ENCODE measurements at regions not wholly inside any gene's neighbourhood (a gene's known extent, or its start where the extent isn't known, plus 50 kb on each side); places are given as distances from the start of the nearest gene placed in this dataset.

DNA sequence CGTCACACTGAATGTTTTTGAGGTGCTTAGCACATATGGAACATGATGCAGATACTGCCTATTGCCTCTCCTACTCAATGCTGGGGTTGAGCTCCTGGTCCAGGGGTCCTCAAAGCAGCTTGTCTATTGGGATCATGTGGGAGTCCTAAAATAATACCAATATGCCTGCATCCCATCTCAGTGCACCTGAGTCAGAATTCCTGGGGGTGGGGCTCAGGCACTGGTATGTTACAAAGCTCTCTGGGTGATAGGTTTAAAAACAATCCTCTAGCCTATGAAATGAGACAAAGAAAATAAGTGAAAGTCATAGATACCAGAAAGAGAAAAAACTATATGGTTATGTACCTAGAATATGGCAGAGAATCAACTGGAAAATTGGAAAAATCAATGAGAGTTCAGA lies 156.6 kb upstream of the NLRP1 start:
- Histone ChIP-seq H3K36me3 (ENCODE audit: control insufficient read depth, insufficient read depth, low read length) (no peaks in the 10 kb centered on the region), H3K27ac (ENCODE audit: low read length) (no peak overlapping the region), H3K27me3 (ENCODE audit: control insufficient read depth, insufficient read depth, low read length) (peaks cover 3% of the 10 kb centered on the region), H3K4me1 (ENCODE audit: control insufficient read depth, insufficient read depth, low read length) (no peaks in the 10 kb centered on the region), H3K9me3 (ENCODE audit: control insufficient read depth, insufficient read depth, low read length) (no peaks in the 10 kb centered on the region), H3K4me3 (ENCODE audit: low read length) (no peak overlapping the region)
- Mint-ChIP-seq H3K9me3 (no peaks in the 10 kb centered on the region), H3K36me3 (no peaks in the 10 kb centered on the region), H3K27ac (no peak overlapping the region), H3K27me3 (ENCODE audit: low read depth in 2 of 2) (peaks cover 8 to 42% of the 10 kb centered on the region in 2 donors), H3K4me3 (no peak overlapping the region), H3K4me1 (no peaks in the 10 kb centered on the region)
- intact Hi-C loops (cut with micrococcal nuclease): no loop called here
- ATAC-seq (no peak), DNase-seq (no peak)
- WGBS (ENCODE audit: insufficient coverage): 27% methylated on average over 1 of the region's 1 CpG
- TF ChIP-seq, protein P1, sequence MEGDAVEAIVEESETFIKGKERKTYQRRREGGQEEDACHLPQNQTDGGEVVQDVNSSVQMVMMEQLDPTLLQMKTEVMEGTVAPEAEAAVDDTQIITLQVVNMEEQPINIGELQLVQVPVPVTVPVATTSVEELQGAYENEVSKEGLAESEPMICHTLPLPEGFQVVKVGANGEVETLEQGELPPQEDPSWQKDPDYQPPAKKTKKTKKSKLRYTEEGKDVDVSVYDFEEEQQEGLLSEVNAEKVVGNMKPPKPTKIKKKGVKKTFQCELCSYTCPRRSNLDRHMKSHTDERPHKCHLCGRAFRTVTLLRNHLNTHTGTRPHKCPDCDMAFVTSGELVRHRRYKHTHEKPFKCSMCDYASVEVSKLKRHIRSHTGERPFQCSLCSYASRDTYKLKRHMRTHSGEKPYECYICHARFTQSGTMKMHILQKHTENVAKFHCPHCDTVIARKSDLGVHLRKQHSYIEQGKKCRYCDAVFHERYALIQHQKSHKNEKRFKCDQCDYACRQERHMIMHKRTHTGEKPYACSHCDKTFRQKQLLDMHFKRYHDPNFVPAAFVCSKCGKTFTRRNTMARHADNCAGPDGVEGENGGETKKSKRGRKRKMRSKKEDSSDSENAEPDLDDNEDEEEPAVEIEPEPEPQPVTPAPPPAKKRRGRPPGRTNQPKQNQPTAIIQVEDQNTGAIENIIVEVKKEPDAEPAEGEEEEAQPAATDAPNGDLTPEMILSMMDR (IDR thresholded peaks at IDR 0.05): no peak

- Histone ChIP-seq H3K36me3 (ENCODE audit: control insufficient read depth, insufficient read depth, low read length) (no peaks in the 10 kb centered on the region), H3K27ac (ENCODE audit: low read length) (no peak overlapping the region), H3K9me3 (ENCODE audit: control insufficient read depth, insufficient read depth, low read length) (no peaks in the 10 kb centered on the region), H3K27me3 (ENCODE audit: control insufficient read depth, insufficient read depth, low read length) (peaks cover 3% of the 10 kb centered on the region), H3K4me1 (ENCODE audit: control insufficient read depth, insufficient read depth, low read length) (no peaks in the 10 kb centered on the region), H3K4me3 (ENCODE audit: low read length) (no peak overlapping the region)
- intact Hi-C loops (cut with micrococcal nuclease): no loop called here
- Mint-ChIP-seq H3K36me3 (no peaks in the 10 kb centered on the region), H3K27ac (no peak overlapping the region), H3K9me3 (no peaks in the 10 kb centered on the region), H3K4me3 (no peak overlapping the region), H3K4me1 (no peaks in the 10 kb centered on the region), H3K27me3 (ENCODE audit: low read depth in 2 of 2) (peaks cover 8 to 36% of the 10 kb centered on the region in 2 donors)
- WGBS (ENCODE audit: insufficient coverage): 86% methylated on average over 8 of the region's 8 CpGs
- TF ChIP-seq, protein P1 (IDR thresholded peaks at IDR 0.05): no peak
- ATAC-seq (no peak), DNase-seq (no peak)
These were observed 157.5 kb upstream of the NLRP1 start for GRCh38 chr17:5741810-5742209.

DNA sequence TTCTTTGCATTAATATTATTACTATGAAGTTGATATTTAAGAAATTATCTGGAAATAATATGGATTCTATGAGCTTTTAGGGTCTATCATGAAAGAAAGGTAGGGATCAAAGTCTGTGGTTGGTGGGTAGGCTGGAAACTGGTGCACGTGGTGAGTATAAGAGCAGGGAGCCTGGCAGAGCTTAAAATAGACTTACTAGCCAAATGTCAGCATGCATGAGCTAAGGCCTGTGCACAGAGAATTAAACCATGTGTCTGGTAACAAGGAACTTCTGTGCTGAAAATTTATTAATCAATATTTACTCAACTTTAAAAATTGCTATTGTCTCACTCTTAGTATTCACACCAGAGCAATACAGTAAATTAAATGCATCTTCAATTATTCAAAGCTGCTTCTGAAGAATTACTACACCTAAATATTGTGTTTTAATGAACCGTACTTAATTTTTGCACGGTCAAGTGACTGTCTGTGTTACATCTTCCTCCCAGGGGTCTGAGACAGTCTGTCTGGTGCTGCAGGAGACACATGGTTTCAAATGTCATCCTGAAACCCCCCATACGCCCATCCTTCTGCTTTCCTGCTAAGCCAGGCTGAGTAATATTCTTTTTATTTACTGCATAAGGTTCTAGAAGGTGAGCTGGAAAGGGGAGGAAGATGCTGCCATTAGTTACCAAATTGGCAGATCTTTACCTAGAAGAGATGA lies 161.0 kb upstream of the NLRP1 start:
- H3K4me1 Mint-ChIP-seq: no peaks in the 10 kb centered on the region
- H3K36me3 Mint-ChIP-seq: no peaks in the 10 kb centered on the region
- H3K27ac Mint-ChIP-seq: no peak overlapping the region
- ATAC-seq: no peak
- Histone ChIP-seq H3K9me3 (ENCODE audit: control insufficient read depth, insufficient read depth, low read length) (no peaks in the 10 kb centered on the region), H3K36me3 (ENCODE audit: control insufficient read depth, insufficient read depth, low read length) (no peaks in the 10 kb centered on the region), H3K4me1 (ENCODE audit: control insufficient read depth, insufficient read depth, low read length) (no peaks in the 10 kb centered on the region), H3K27me3 (ENCODE audit: control insufficient read depth, insufficient read depth, low read length) (peaks cover 3% of the 10 kb centered on the region), H3K4me3 (ENCODE audit: low read length) (no peak overlapping the region), H3K27ac (ENCODE audit: low read length) (no peak overlapping the region)
- H3K9me3 Mint-ChIP-seq: no peaks in the 10 kb centered on the region
- no peak overlapping the region for H3K4me3 Mint-ChIP-seq
- intact Hi-C loops (cut with micrococcal nuclease): no loop called here
- H3K27me3 Mint-ChIP-seq (ENCODE audit: low read depth in 2 of 2): peaks cover 10 to 29% of the 10 kb centered on the region in 2 donors
- 71% methylated on average over 4 of the region's 4 CpGs for WGBS (ENCODE audit: insufficient coverage)
- TF ChIP-seq, protein P1 (IDR thresholded peaks at IDR 0.05): no peak
- no peak for DNase-seq

- Histone ChIP-seq H3K36me3 (ENCODE audit: control insufficient read depth, insufficient read depth, low read length) (no peaks in the 10 kb centered on the region), H3K4me3 (ENCODE audit: low read length) (no peak overlapping the region), H3K4me1 (ENCODE audit: control insufficient read depth, insufficient read depth, low read length) (no peaks in the 10 kb centered on the region), H3K27ac (ENCODE audit: low read length) (no peak overlapping the region), H3K27me3 (ENCODE audit: control insufficient read depth, insufficient read depth, low read length) (peaks cover 3% of the 10 kb centered on the region), H3K9me3 (ENCODE audit: control insufficient read depth, insufficient read depth, low read length) (no peaks in the 10 kb centered on the region)
- Mint-ChIP-seq H3K27ac (no peak overlapping the region), H3K36me3 (no peaks in the 10 kb centered on the region), H3K27me3 (ENCODE audit: low read depth in 2 of 2) (peaks cover 10 to 17% of the 10 kb centered on the region in 2 donors), H3K4me1 (no peaks in the 10 kb centered on the region), H3K9me3 (no peaks in the 10 kb centered on the region), H3K4me3 (no peak overlapping the region)
- intact Hi-C loops (cut with micrococcal nuclease): no loop called here
- no peak for ATAC-seq
- DNase-seq: no peak
- 89% methylated on average over 3 of the region's 3 CpGs for WGBS (ENCODE audit: insufficient coverage)
- TF ChIP-seq, protein P1 (IDR thresholded peaks at IDR 0.05): no peak
These were observed 163.0 kb upstream of the NLRP1 start for GRCh38 chr17:5747276-5747675.
